Sciatic nerve (tissue), 2 donors: ENCODE measurements at regions not wholly inside any gene's neighbourhood (a gene's known extent, or its start where the extent isn't known, plus 50 kb on each side); places are given as distances from the start of the nearest gene placed in this dataset.
"Not testable (repeated sequence)": the region's sequence is repeated elsewhere in the genome, so short reads cannot be mapped to it uniquely, and the experiment has no call there.

Experiments used
- ATAC-seq: fragments of 200-7000 bp; cut with Tn5 transposase; one replicate; pipeline ENCODE4 v1.9.1; 2020; ENCODE audit warnings: mild to moderate bottlenecking, moderate library complexity
- DNase-seq: peaks from one replicate; pipeline ENCODE4 v3.0.0-alpha.2; 2020; ENCODE audit warnings: low spot score
- intact Hi-C: fragments of 100-400 bp; cut with DNase I; formaldehyde crosslinking; loops from one replicate; pipeline ENCODE4 v1.14.2; 2022
- donor health status: DM: no; HTN: no; CAD: no.
- donor health status: DM: no; HTN: no; CAD: no.

DNA sequence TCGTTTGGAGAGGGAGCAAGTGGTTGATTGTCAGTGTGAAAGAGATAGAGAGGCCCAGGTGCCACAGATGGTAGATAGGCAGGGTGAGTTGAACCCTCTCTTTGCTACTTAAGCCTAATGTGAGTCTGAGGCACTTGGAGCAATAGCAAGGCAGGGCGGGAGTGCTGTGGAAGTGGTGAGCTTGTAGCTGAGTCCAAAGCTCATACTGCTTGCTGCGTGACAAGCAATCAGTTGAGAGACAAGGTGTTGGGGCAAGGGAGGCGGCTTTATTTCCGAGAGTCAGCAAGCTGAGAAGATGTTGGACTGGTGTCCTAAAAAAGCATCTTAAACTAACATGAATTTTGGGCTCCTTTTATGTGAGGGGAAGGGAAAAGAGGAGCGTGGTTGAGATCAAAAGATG lies 112.9 kb upstream of the ZKSCAN2 start:
- ATAC-seq: no peak
- DNase-seq: no peak
- intact Hi-C loops: no loop called here

DNA sequence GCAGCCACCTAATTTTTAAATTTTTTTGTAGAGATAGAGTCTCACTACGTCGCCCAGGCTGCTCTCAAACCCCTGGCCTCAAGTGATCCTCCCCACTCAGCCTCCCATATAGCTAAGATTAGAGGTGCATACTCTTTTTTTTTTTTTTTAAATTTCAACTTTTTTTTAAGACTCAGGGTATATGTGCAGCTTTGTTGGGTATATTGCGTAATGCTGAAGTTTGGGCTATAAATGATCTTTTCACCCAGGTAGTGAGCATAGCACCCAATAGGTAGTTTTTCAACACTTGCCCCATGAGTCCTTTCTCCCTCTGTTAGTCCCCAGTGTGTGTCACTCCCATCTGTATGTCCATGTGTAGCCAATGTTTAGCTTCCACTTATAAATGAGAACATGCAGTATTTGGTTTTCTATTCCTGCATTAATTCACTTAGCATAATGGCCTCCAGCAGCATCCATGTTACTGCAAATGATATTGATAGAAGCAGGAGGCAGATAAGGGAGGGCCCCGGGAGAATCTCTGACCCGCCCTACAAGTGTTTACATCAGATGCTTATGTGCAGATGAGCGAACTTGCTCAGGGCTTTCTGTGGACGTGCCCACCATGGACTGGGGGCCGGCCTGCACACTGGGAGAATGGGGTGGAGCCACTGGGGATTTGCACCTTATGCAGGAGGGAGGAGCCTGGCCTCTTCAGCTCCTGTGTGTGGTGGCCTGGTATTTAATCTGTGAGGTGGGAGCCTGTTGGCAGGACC lies 110.3 kb upstream of the ZKSCAN2 start:
- DNase-seq (no peak), ATAC-seq (no peak)
- intact Hi-C loops: no loop called here

DNA sequence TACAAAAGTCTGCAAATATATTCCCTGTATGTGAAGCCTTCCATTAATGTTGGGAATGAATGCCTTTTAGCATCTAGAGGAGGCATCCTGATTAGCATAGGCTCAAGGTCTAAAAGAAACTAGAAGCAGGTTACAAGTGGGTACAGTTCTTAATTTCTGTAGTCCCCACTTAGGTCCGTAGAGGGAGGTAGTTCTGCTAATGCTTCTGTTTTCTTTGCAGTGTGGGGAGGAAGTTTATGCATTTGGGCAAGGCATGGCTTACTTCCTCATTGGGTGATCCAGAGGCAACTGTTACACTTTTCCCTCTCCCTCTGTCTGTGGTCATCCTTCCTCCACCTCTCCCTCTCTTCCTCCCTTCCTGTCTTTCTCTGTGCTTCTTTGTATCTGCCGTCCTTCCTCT lies 108.4 kb upstream of the ZKSCAN2 start:
- intact Hi-C loops: no loop called here
- DNase-seq: no peak

DNA sequence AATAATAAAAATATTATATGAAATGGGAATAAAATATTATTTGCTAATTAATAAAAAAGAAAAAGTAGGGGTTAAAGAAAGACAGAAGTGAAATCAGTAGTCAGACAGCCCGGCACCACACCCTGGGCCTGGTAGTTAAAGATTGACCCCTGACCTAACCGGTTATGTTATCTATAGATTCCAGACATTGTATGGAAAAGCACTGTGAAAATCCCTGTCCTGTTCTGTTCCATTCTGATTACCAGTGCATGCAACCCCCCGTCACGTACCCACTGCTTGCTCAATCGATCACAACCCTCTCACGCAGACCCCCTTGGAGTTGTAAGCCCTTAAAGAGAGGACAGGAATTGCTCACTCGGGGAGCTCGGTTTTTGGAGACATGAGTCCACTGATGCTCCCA lies 101.9 kb upstream of the ZKSCAN2 start:
- DNase-seq, intact Hi-C loops, ATAC-seq: not testable (repeated sequence)

More for the DNA sequence above, 108.4 kb upstream of the ZKSCAN2 start:
- ATAC-seq: no peak

DNA sequence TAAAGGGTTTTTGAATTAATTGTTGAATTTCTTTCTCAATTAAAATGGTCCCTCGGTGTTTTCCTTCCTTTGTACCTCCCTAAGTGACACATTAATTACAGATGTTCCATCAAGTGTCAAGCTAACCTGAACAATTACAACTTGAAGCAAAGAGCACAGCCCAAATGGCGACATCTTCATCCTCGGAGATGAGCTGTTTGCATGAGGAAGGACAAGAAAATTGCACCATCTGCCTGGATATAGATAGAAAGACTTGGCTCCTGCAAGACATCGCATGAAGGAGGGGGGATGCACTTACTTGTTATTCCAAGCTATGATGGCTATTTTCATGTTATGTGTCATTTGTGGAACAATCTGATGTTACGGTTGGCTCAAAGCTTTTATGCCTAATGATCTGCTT lies 86.4 kb upstream of the ZKSCAN2 start:
- DNase-seq (no peak), ATAC-seq (no peak)
- intact Hi-C loops: no loop called here

DNA sequence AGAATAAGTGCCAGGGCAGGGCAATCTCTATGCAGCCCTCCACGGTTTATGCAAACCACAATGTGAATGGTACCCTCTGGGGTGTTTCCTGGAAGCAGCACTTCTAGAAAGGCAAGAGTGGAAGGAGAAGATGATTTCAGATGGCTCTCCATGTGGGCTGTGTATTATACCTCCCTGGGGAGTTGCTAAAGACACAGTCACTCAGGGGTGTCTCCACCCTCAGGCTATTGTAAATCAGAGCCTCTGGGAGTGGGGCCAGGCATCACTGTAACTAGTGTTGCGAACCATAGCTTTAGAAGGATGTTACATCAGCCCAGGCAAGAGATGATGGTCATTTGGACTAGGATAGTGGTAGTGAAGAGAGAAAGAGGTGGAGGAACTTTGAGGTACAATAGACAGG lies 83.3 kb upstream of the ZKSCAN2 start:
- DNase-seq: no peak
- ATAC-seq: no peak
- intact Hi-C loops: no loop called here

DNA sequence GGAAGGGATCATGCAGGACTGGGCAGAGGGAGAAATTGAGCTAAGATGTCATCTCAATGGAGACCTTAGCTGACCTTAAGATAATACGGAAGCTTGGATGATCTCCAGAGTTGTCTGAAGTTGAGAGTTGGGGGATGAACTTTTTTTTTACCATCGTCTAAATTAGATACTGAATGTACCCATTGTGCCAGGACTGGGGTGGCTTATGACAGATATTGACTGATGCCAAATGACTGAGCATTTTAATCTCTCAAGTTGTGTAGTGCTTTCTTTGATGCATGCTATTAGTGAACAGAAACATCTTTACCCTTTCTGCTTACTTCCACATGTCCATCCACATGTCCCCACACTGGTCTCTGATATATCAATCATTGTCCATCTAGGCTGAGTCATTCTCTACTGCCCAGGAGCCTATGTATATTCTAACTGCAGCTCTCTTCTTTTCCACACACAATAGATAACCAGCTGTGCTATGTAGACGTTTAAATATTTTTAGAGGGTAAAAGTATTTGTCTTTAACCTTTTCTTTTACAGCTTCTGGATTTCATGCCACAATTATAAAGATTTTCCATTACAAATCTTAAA lies 60.2 kb upstream of the ZKSCAN2 start:
- ATAC-seq (no peak), DNase-seq (no peak)
- intact Hi-C loops: no loop called here

DNA sequence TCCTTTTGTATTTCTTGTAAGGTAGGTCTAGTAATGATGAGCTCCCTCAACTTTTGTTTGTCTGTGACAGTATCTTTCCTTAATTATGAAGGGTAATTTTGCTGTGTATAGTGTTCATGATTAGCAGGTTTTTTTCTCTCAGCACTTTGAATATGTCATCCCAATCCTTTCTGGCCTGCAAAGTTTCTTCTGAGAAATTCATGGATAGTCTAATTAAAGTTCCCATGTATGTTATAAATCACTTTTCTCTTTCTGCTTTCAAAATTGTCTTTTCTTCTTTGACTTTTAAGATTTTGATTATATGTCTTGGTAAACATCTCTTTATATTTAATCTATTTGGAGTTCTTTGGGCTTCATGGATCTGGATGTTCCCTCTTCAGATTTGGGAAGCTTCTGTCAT lies 54.3 kb upstream of the ZKSCAN2 start:
- no peak for ATAC-seq
- intact Hi-C loops: no loop called here
- DNase-seq: no peak

DNA sequence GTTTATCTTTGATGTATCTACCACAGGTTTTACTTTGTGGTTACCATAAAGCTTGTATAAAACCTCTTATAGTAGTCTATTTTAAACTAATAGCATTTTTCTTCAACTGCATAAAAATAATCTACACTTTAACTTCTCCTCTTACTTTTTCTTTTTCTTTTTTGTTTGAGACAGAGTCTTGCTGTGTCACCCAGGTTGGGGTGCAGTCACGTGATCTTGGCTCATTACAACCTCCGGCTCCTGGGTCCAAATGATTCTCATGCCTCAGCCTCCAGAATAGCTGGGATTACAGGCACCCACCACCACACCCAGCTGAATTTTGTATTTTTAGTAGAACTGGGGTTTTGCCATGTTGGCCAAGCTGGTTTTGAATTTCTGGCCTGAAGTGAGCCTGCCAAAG lies 53.4 kb upstream of the ZKSCAN2 start:
- no peak for ATAC-seq
- intact Hi-C loops: no loop called here
- no peak for DNase-seq
